ENCODE measurements at regions not wholly inside any gene's neighbourhood (a gene's known extent, or its start where the extent isn't known, plus 50 kb on each side); places are given as distances from the start of the nearest gene placed in this dataset.

GRCh38 chr2:160838147-160838546 lies 322.1 kb upstream of the TANK start:
- H3K27ac Mint-ChIP-seq (ENCODE audit: unreplicated experiment), result no peak overlapping the region

GRCh38 chr2:160838691-160839090 lies 321.5 kb upstream of the TANK start:
- Mint-ChIP-seq H3K4me3 (ENCODE audit: unreplicated experiment) (no peak overlapping the region), H3K4me1 (ENCODE audit: low read depth) (peaks cover 17% of the 10 kb centered on the region), H3K27me3 (ENCODE audit: low read depth) (no peaks in the 10 kb centered on the region), H3K36me3 (ENCODE audit: low read depth) (peaks cover 5% of the 10 kb centered on the region), H3K9me3 (ENCODE audit: low read depth) (peaks cover 18% of the 10 kb centered on the region), H3K27ac (ENCODE audit: unreplicated experiment) (no peak overlapping the region)
- no peak for DNase-seq (ENCODE audit: low spot score)
- no peak for TF ChIP-seq CTCF (IDR thresholded peaks at IDR 0.05)

More at GRCh38 chr2:160838147-160838546, 322.1 kb upstream of the TANK start:
- no peak for TF ChIP-seq CTCF (IDR thresholded peaks at IDR 0.05)
- peaks cover 2% of the 10 kb centered on the region for H3K36me3 Mint-ChIP-seq (ENCODE audit: low read depth)
- no peak for DNase-seq (ENCODE audit: low spot score)
- no peak overlapping the region for H3K4me3 Mint-ChIP-seq (ENCODE audit: unreplicated experiment)
- H3K27me3 Mint-ChIP-seq (ENCODE audit: low read depth), result no peaks in the 10 kb centered on the region
- H3K9me3 Mint-ChIP-seq (ENCODE audit: low read depth), result peaks cover 13% of the 10 kb centered on the region
- H3K4me1 Mint-ChIP-seq (ENCODE audit: low read depth), result peaks cover 17% of the 10 kb centered on the region

- Mint-ChIP-seq H3K27ac (ENCODE audit: unreplicated experiment) (no peak overlapping the region), H3K4me3 (ENCODE audit: unreplicated experiment) (no peak overlapping the region), H3K9me3 (ENCODE audit: low read depth) (peaks cover 40% of the 10 kb centered on the region), H3K36me3 (ENCODE audit: low read depth) (peaks cover 10% of the 10 kb centered on the region), H3K27me3 (ENCODE audit: low read depth) (no peaks in the 10 kb centered on the region), H3K4me1 (ENCODE audit: low read depth) (peaks cover 5% of the 10 kb centered on the region)
- no peak for TF ChIP-seq CTCF (IDR thresholded peaks at IDR 0.05)
- DNase-seq (ENCODE audit: low spot score), result no peak
These were observed 317.9 kb upstream of the TANK start for GRCh38 chr2:160842286-160842685.

GRCh38 chr2:160859096-160859495 lies 301.1 kb upstream of the TANK start:
- Mint-ChIP-seq H3K4me3 (ENCODE audit: unreplicated experiment) (no peak overlapping the region), H3K27ac (ENCODE audit: unreplicated experiment) (no peak overlapping the region), H3K36me3 (ENCODE audit: low read depth) (no peaks in the 10 kb centered on the region), H3K4me1 (ENCODE audit: low read depth) (peaks cover 4% of the 10 kb centered on the region), H3K9me3 (ENCODE audit: low read depth) (peaks cover 3% of the 10 kb centered on the region), H3K27me3 (ENCODE audit: low read depth) (no peaks in the 10 kb centered on the region)
- TF ChIP-seq CTCF (IDR thresholded peaks at IDR 0.05), result no peak
- no peak for DNase-seq (ENCODE audit: low spot score)

- no peaks in the 10 kb centered on the region for H3K36me3 Mint-ChIP-seq (ENCODE audit: low read depth)
- DNase-seq (ENCODE audit: low spot score), result no peak
- no peak overlapping the region for H3K27ac Mint-ChIP-seq (ENCODE audit: unreplicated experiment)
- no peaks in the 10 kb centered on the region for H3K27me3 Mint-ChIP-seq (ENCODE audit: low read depth)
- H3K4me3 Mint-ChIP-seq (ENCODE audit: unreplicated experiment), result no peak overlapping the region
- peaks cover 4% of the 10 kb centered on the region for H3K4me1 Mint-ChIP-seq (ENCODE audit: low read depth)
- H3K9me3 Mint-ChIP-seq (ENCODE audit: low read depth), result peaks cover 3% of the 10 kb centered on the region
- no peak for TF ChIP-seq CTCF (IDR thresholded peaks at IDR 0.05)
These were observed 298.0 kb upstream of the TANK start for GRCh38 chr2:160862226-160862625.
